Thoracic aorta (tissue), 2 donors: ENCODE measurements at regions not wholly inside any gene's neighbourhood (a gene's known extent, or its start where the extent isn't known, plus 50 kb on each side); places are given as distances from the start of the nearest gene placed in this dataset.

ENCODE experiments used
- ATAC-seq: fragments of 150-250 bp; one replicate; pipeline ENCODE4 v1.8.0; 2017; ENCODE audit warnings: low read depth; ENCODE audit not compliant: insufficient number of reproducible peaks, low FRiP score
- DNase-seq: peaks from one replicate; pipeline ENCODE4 v3.0.0-alpha.2; 2020; ENCODE audit warnings: low spot score
- H3K27ac ChIP-seq, 2 donors: fragments of 200-600 bp; sonication (generic); 1 replicate in 1 of 2; 2 replicates in 1 of 2; pipeline ENCODE4 v1.5.1; 2016; ENCODE audit warnings: mild to moderate bottlenecking in 2 of 2, moderate library complexity in 2 of 2
- H3K27me3 ChIP-seq: fragments of 200-600 bp; sonication (generic); replicated peaks from 2 replicates; pipeline ENCODE4 v1.6.0; 2016; ENCODE audit warnings: mild to moderate bottlenecking; ENCODE audit not compliant: insufficient read depth
- H3K36me3 ChIP-seq: fragments of 200-600 bp; sonication (generic); one replicate; pipeline ENCODE4 v1.5.1; 2016
- H3K4me1 ChIP-seq, 2 donors: fragments of 200-600 bp; sonication (generic); 1 replicate in 1 of 2; 2 replicates in 1 of 2; pipeline versions ENCODE4 v1.5.1 to v1.6.0; 2016; ENCODE audit warnings: low read depth in 2 of 2, mild to moderate bottlenecking in 1 of 2; ENCODE audit not compliant: control insufficient read depth in 1 of 2
- H3K4me3 ChIP-seq: fragments of 200-600 bp; sonication (generic); 2 replicates; pipeline ENCODE4 v1.5.1; 2016; ENCODE audit warnings: mild to moderate bottlenecking
- H3K9me3 ChIP-seq: fragments of 200-600 bp; sonication (generic); 2 replicates; pipeline ENCODE4 v1.5.1; 2016
- CTCF ChIP-seq: fragments of 200-600 bp; sonication (generic); IDR thresholded peaks from one replicate; pipeline ENCODE4 v1.5.1; 2019; ENCODE audit warnings: antibody characterized with exemption

GRCh38 chr20:18914796-18915195 lies 101.2 kb downstream of the SCP2D1 start:
- ATAC-seq: no peak
- Histone ChIP-seq H3K27ac (no peak overlapping the region), H3K4me1 (no peaks in the 10 kb centered on the region), H3K9me3 (no peaks in the 10 kb centered on the region), H3K27me3 (no peaks in the 10 kb centered on the region), H3K36me3 (no peaks in the 10 kb centered on the region), H3K4me3 (no peak overlapping the region)
- no peak for DNase-seq
- TF ChIP-seq CTCF: no peak

GRCh38 chr20:18916886-18917750 lies 103.5 kb downstream of the SCP2D1 start:
- H3K27me3 ChIP-seq: no peaks in the 10 kb centered on the region
- no peaks in the 10 kb centered on the region for H3K4me1 ChIP-seq
- no peaks in the 10 kb centered on the region for H3K36me3 ChIP-seq
- no peak for DNase-seq
- H3K27ac ChIP-seq: no peak overlapping the region
- H3K9me3 ChIP-seq: no peaks in the 10 kb centered on the region
- no peak for ATAC-seq
- no peak for TF ChIP-seq CTCF
- no peak overlapping the region for H3K4me3 ChIP-seq

- H3K4me3 ChIP-seq: no peak overlapping the region
- no peak for ATAC-seq
- H3K4me1 ChIP-seq: no peaks in the 10 kb centered on the region
- no peak for DNase-seq
- no peaks in the 10 kb centered on the region for H3K9me3 ChIP-seq
- H3K27ac ChIP-seq: no peak overlapping the region
- no peaks in the 10 kb centered on the region for H3K27me3 ChIP-seq
- no peak for TF ChIP-seq CTCF
- H3K36me3 ChIP-seq: no peaks in the 10 kb centered on the region
These were observed 106.4 kb downstream of the SCP2D1 start for GRCh38 chr20:18919996-18920395.

GRCh38 chr20:18921291-18921690 lies 107.7 kb downstream of the SCP2D1 start:
- DNase-seq (no peak), ATAC-seq (no peak)
- TF ChIP-seq CTCF: no peak
- no peak overlapping the region for H3K4me3 ChIP-seq
- no peaks in the 10 kb centered on the region for H3K36me3 ChIP-seq
- H3K27ac ChIP-seq: no peak overlapping the region
- H3K4me1 ChIP-seq: no peaks in the 10 kb centered on the region
- H3K9me3 ChIP-seq: no peaks in the 10 kb centered on the region
- H3K27me3 ChIP-seq: no peaks in the 10 kb centered on the region

DNA sequence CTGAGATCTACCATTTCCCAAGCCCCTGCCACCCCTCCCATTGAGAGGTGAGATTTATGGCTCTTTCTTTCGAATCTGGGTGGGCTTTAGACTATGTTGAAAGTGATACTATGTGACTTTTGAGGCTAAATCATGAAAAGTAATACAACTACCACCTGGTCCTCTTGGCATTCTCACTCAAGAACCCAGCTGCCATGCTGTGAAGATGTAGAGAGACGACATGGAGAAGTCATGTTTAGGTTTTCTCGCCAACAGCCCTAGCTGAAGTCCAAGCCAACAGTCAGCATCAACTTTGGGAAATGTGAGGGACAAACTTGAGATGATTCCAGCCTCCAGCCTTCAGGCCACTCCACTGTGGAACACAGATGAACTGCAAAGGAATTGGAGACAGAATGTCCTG lies 108.7 kb downstream of the SCP2D1 start:
- TF ChIP-seq CTCF: no peak
- H3K4me1 ChIP-seq: no peaks in the 10 kb centered on the region
- H3K9me3 ChIP-seq: no peaks in the 10 kb centered on the region
- H3K27me3 ChIP-seq: no peaks in the 10 kb centered on the region
- H3K27ac ChIP-seq: no peak overlapping the region
- no peak for ATAC-seq
- no peaks in the 10 kb centered on the region for H3K36me3 ChIP-seq
- H3K4me3 ChIP-seq: no peak overlapping the region
- DNase-seq: no peak
